CMK (cell line): ENCODE measurements at regions not wholly inside any gene's neighbourhood (a gene's known extent, or its start where the extent isn't known, plus 50 kb on each side); places are given as distances from the start of the nearest gene placed in this dataset.
A peak's percentile ranks its signal among the peaks of the same experiment; 100 is the strongest.

Source experiments
- DNase-seq: peaks from one replicate; pipeline ENCODE4 v3.0.0-alpha.2; 2010; ENCODE audit warnings: low read depth

DNA sequence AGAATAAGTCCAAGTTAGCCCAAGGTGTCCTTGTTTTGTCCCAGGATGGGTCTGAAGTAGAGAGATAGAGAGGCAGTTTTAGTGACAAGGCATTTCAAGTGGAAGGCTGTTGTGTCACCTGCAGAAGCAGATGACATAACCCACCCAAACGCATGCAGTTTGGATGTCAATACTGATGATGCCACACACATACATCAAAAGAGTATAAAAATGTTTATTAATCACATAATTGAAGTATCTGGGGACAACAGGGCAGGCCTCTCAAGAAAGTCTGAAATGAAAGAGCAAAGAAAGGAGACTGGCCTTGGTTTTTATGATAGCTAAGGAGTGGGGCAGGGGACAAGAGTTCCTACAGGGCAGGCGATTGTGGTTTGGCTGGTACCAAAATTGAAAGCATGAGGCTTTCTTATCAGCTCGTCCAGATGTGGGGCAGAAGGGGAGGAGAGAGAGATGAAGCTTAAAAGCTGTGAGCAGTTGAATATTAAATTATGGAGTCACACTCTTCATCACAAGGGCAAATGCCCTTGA is 78.4 kb upstream of the TSPAN8 start:
- DNase-seq = peak; percentile 83

DNA sequence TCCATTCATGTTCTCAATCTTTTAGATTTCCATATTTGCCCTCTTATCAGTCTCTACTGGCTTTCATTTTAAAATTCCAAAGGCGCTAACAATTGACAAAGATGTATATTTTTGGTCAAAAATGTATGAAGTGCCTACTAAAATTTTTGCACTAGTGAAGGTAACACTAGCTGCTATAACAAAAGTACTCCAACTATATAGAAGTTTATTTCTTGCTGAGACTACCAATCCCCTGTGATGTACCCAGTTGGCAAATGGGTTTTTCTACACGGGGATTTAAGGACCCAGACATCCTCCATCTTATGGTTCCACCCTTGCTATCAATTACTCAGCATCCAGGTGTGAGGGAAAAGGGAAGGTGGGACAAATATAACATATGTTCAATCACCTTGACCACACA is 75.3 kb upstream of the TSPAN8 start:
- DNase-seq = no peak

DNA sequence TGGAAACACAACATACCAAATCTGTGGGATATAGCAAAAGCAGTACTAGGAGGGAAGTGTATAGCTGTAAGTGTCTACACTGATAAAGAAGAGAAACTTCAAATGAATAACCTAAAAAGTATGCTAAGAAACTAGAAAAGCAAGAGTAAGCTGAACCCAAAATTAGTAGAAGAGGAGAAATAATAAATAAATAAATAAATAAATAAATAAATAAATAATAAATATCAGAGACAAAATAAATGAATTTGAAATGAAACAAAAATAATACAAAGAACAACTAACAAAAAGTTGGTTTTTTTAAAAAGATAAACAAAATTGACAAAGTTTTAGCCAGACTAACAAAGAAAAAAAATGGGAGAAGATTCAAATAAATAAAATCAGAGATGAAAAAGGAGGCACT is 72.7 kb upstream of the TSPAN8 start:
- DNase-seq = no peak

DNA sequence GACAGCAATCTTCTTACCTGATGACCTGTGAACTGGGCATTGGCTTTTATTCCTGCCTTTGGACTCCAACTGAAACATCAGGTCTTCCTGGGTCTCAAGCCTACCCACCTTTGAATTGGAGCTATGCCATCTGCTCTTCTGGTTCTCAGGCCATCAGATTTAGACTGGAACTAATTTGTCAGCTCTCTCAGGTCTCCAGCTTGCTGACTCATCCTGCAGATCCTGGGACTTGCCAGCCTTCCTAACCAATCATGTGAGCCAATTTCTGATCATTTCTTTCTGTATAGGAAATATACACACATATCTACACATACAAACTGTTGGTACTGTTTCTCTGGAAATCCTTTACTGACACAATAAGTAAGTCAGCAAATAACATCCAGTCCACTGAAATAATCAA is 65.3 kb upstream of the TSPAN8 start:
- no peak for DNase-seq

DNA sequence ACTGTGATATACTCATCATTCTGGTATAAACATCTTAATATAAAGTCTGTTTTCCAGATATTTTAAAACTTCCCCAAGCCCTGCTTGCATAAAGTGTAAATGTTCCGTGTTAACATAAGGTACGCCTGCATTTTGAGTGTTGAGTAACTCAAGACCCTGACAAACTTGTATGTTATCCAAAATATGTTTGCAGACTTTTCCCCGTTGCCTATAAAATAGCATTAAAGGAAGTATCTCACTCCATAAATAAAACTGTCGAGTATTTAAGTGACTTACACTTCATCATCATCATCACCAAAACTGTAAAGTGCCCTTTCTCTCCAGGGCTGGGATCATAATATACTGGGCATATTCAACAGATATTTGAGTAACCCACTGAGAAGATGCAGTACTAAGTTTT is 64.6 kb upstream of the TSPAN8 start:
- no peak for DNase-seq

DNA sequence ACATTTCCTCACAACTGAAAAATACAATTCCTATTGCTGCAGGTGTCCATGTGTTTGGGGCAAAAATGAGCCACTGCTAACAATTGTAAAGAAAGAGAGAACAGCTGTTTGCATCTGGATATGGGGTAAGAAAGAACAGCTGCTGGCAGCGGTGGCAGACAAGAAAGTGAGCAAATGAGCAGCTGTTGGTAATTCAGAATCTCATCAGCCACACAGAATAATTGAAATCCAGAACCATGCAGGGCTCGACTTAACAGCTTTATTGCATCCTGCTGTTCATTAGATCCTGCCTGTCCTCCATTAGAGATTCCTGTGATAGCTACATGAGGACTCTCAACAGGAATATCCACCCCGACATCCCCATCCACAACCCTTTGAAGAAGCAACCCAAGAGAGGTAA is 62.5 kb upstream of the TSPAN8 start:
- DNase-seq = no peak

DNA sequence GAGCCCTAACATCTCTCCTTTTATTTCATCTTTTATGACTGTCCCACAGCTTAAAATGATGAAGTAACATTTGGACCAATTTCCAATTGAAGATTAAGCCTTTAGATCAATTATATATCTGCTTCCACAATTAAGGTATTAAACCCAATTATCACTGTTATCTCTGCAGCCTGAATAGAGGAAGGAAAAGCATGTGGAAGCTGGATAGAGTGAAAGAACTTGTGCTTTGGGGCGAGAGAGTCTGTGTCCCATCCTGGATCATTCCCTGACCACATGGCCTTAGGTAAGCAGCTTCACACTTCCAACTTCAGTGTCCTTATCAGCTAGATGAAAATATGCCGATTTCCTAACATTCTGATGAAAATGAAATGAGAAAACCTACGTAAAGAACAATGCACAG is 61.4 kb upstream of the TSPAN8 start:
- no peak for DNase-seq

DNA sequence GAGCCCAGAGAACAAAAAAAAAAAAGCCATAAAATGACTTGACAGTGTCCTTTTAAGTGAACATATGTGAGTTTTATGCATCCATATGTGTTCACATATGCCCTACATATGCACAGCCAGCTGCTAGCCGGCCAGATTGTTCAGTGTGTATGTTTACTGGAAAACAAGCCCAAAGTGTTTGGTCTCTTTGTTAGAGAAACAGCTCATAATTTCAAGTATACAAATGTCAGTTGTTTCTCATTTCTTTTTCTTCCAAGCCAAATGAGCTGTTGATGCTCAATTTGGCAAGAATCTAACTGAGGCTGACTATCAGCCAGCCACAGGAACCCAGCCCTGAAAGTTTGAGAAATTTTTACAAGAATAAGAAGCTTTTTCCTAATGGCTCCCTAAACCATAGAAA is 60.8 kb upstream of the TSPAN8 start:
- DNase-seq = no peak

DNA sequence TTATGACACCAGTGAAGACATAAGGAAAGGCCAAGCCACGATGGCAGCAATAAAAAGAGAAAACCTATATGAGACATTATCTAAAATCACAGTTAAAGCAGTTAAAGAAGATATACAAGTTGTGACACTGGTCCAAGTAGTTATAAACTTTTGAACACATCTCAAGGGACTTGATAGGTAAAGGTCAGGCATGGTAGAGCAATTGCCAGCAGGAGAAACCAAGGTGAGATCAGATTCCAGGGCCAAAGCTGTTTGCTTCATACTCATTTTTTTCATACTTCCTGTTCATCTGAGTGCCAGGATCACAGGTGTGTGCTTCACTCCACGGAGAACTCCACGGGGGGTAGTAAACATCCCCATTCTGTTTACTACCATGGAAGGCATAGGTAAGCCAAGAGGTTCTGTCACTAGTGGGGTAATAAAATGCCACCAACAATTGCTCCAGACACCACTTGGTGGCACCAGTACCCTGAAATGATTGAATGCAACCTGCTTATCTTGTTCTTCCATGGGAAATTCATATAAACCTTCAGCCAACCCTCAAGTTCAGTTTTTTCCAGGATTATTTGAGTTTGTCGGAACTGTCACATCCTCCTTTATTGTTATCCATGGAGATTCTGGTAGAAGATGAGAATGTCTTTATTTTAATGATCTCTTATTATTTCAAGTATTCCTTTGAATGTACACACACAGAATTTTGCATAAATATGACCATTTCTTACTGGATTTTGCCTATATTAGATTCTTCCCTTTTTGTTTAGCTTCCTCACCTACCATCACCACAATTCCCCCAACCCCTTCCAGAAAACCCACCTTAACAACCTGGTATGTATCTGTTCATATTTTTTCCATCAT is 59.2 kb upstream of the TSPAN8 start:
- no peak for DNase-seq

DNA sequence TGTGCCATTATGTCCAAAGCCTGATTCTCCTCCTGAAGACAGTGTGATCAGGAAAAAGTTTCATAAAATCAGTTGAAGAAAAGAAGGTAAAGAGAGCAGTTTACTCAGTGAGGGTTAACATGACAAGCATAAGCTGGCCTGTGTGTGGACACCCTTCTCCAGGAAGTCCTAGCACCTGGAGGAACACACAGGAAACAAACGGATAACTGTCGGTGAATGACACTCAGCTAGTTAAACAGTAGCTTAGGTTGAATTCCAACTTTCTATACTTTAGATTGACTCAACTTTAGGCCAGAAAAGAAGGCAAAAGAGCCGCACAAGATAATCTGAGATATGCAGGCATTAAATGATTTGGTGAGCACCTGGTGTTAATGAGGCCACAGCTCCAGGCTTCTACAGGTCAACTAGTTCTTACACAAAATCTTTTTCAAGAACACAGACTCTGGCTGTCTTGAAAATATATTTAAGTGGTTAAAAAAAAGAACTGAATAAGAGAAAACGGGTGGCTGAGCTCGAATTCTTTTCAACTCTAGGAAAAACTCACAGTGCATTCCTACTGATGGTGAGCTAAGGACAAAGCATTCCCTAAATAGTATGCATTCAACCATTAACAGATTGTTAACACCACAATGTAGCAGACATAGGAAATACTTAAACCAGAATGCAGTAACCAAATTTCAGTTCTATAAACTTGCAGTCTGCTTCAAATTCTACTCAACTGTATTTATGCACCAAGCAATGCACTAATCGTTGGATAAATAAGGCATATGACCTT is 56.9 kb upstream of the TSPAN8 start:
- DNase-seq = no peak

DNA sequence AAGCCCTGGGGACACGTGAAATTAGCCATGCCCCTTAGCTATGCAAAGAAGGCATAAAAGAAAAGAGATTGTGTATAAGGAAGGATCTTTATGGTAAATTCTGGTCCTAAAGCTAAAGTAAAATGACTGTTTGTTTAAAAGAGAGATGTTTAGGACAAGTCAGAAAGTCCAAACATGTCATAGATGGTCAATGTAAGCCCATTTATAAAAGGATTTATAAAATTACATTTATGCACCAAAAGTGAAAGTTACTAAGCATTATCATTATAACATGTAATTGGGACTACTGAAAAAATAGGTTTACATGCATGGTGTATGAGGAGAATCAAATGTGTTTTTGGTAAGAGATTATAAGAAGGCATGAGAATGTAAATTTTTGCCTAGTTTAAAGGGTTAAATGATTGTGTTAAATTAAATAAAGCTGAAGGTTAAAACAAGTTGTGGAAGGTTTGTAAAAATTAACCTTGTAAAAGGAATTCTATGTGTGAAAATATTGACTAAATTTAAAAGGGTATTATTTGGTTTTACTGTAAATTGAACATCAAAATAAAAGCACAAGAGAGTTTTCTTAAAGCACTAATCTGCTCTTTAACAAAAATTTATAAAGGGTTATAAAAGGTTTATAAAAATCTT is 50.4 kb upstream of the TSPAN8 start:
- DNase-seq = peak; percentile 9
